ENCODE measurements at regions not wholly inside any gene's neighbourhood (a gene's known extent, or its start where the extent isn't known, plus 50 kb on each side); places are given as distances from the start of the nearest gene placed in this dataset.
"Not testable (repeated sequence)": the region's sequence is repeated elsewhere in the genome, so short reads cannot be mapped to it uniquely, and the experiment has no call there.

DNA sequence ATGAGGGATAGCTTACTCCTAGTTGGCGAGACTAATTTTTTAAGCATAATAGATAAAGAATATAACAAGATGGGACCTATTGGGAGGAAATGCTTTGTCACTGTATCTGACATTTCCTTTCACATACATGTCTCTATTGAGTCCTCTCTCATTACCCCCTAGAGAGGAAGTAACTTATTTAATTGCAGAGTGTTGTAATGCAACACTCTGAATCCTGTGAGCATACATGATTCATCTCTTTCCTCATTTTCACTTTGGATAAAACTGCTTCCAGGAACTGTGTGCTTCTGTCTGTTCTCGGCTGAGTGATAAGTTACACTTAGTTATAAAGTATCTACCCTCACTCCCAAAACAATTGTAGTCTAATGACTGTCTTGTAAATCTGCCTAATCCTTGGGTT is 266.1 kb upstream of the ANXA10 start:
- DNase-seq, result no peak

- no peak for DNase-seq
Measured at GRCh38 chr4:167831855-167832254, 260.5 kb upstream of the ANXA10 start.

DNA sequence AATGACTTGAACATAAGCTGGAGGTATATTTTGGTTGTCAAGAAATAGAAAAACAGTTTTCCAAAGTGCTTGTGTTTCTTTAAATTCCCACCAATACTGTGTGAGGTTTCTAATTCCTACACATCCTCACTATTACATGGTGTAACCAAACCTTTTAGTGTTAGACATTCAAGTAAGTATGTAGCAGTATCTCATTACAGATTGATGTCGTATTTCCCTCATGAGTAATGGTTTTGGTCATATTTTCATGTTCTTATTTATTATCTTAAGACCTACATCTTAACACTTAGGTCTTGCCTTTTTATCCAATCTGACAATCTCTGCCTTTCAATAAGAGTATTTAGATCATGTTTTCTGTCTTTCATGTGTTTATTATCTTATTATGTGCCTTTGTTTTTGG is 253.7 kb upstream of the ANXA10 start:
- no peak for DNase-seq

GRCh38 chr4:167842487-167842886 is 249.8 kb upstream of the ANXA10 start:
- no peak for DNase-seq

- DNase-seq, result no peak
Measured at GRCh38 chr4:167854881-167855280, 237.5 kb upstream of the ANXA10 start.

GRCh38 chr4:167858127-167858526 is 234.2 kb upstream of the ANXA10 start:
- DNase-seq, result not testable (repeated sequence)

- DNase-seq, result no peak
Measured at GRCh38 chr4:167867191-167867590, 225.1 kb upstream of the ANXA10 start.

DNA sequence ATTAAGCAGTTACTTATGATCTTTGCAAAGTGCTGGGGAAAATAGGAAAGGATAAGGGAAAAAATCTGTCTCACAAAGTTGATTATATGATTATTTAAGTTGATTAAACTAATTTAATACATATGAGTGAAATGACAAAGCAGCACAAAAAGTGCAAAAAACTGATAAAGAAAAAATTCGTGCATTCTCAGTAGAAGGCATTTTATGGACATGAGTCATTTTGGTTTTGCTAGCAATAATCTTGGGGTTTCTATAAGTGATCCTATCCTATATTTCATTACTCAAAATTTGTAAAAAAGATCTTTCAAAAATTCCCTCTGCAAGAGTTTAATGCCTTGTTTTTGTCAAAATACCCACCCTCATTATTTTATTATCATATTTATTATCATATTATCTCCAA is 224.2 kb upstream of the ANXA10 start:
- no peak for DNase-seq

GRCh38 chr4:167873496-167873895 is 218.8 kb upstream of the ANXA10 start:
- no peak for DNase-seq

DNA sequence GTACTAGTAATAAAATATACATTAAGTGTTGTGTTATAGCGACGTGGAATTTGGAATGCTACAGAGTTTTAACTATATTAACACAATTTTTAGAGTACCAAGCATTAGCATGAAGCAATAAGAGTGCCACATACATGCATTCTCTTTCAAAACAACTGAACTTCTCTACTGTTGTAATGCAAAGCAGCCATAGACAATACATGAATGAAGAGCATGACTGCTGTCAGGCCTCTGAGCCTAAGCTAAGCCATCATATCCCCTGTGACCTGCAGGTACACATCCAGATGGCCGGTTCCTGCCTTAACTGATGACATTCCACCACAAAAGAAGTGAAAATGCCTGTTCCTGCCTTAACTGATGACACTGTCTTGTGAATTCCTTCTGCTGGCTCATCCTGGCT is 216.2 kb upstream of the ANXA10 start:
- DNase-seq, result not testable (repeated sequence)

- DNase-seq, result not testable (repeated sequence)
Measured at GRCh38 chr4:167877826-167878225, 214.5 kb upstream of the ANXA10 start.

DNA sequence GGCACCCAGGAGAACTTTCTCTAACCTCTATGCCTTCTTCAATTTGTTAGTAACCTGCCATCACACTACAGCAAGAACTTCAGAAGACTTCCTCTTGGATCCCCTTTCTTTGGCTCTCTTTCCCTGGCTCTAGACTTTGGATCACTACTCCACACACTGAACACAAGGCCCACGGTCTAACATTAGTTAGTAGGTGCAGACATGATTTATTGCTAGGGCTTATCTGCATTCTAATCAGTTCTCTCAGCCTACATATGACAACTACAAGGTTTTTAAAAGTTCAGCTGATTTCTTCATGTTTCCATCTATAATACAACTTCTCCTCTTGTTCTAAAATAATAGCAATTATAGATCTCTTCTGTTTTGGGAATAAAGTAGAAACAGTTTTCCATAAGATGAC is 209.1 kb upstream of the ANXA10 start:
- no peak for DNase-seq

GRCh38 chr4:167885071-167885470 is 207.3 kb upstream of the ANXA10 start:
- no peak for DNase-seq

DNA sequence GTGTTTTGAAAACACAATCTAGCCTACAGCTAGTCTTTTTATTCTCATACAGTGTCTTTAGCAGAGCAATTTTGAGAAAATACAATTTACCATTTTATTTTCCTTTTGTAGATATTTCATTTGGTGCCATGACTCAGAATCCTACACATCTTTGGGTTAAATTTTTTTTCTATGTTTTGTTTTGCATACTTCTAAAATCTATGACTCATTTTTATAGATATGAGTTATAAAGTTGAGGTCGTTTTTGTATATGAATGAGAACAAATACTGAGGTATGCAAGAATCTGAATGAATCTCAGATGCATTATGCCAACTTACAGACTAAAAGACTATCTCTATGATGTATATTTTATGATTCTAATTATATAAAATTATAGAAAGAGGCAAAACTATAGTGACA is 206.5 kb upstream of the ANXA10 start:
- DNase-seq, result no peak

DNA sequence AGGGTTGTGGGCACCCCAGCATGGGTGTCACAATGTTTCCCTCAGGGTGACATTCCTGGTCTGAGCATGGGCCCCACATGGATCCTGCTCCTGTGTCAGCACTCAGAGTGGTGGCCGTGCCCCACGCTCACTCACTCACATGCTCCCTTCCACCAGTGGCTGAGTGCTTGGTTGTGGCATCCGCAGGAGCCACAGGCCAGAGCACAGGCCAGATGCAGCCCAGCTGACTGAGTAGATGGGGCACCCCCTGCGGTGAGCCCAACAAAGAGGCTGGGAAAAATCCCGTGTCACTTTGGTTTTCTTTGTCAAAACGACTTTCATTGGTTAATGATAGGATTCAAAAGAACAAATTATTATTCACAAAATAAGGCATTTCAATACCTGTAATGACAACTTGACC is 204.6 kb upstream of the ANXA10 start:
- no peak for DNase-seq

GRCh38 chr4:167890226-167890625 is 202.1 kb upstream of the ANXA10 start:
- no peak for DNase-seq

GRCh38 chr4:167893531-167893930 is 198.8 kb upstream of the ANXA10 start:
- no peak for DNase-seq

DNA sequence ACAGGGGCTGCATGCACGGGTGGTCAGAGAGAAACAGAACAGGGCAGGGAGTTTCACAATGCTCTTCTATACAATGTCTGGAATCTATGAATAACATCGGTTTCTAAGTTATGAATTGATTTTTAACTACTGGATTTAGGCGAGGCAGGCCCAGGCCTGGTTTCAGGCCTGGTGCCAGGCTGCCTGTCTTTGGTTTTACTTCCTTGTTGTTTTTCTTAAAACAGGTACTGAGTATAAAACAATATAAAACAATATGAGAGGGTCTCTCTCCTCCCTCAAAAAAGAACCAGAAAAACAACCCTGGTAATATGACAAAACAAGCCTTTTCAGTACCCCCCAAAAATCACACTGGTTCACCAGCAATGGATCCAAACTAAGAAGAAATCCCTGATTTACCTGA is 196.1 kb upstream of the ANXA10 start:
- not testable (repeated sequence) for DNase-seq

- no peak for DNase-seq
Measured at GRCh38 chr4:167897116-167897515, 195.2 kb upstream of the ANXA10 start.

DNA sequence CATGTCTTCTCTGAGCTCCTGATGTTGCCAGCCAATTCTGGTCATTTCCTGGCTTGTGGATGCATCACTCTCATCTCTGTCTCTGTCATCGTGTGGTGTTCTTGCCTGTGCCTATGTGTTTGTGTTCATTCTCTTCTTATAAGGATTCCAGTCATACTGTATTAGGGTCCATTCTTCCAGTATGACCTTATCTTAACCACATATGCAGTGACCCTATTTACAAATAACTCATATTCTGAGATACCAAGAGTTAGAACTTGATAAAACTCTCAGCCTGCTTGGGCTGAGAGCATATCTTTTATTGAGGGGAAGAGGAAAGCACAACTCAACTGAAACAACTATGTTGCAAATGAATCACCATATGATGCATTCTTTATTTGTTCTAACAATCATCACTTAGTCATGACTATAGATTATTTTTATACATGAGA is 189.0 kb upstream of the ANXA10 start:
- DNase-seq, result no peak

- DNase-seq, result no peak
Measured at GRCh38 chr4:167906851-167907250, 185.5 kb upstream of the ANXA10 start.

GRCh38 chr4:167908816-167909215 is 183.5 kb upstream of the ANXA10 start:
- no peak for DNase-seq

DNA sequence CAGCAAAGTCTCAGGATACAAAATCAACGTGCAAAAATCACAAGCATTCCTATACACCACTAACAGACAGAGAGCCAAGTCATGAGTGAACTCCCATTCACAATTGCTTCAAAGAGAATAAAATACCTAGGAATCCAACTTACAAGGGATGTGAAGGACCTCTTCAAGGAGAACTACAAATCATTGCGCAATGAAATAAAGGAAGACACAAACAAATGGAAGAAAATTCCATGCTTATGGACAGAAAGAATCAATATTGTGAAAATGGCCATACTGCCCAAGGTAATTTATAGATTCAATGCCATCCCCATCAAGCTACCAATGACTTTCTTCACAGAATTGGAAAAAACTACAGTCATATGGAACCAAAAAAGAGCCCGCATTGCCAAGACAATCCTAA is 179.8 kb upstream of the ANXA10 start:
- DNase-seq, result not testable (repeated sequence)

DNA sequence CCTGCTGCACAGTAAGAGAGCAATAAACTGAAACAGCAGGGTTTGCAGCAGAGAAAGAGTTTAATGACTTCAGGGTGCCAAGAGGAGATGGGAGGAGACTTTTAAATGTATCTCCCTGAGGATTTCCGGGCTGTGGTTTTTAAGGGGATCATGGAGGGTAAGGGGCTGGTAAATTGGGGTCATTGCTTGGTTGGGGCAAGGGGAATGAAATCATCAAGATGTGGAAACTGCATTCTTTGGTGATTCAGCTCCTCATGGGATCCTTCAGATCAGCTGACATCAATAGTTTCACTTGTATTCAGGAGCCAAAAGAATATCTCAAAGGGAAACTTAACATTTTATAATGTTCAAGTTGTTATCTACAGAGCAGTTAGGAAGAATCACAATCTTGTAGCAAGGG is 174.3 kb upstream of the ANXA10 start:
- DNase-seq, result no peak

GRCh38 chr4:167930166-167930565 is 162.2 kb upstream of the ANXA10 start:
- no peak for DNase-seq

Data from right lung (tissue), 2 donors.